Chondrocyte (in vitro differentiated cells): ENCODE measurements at regions not wholly inside any gene's neighbourhood (a gene's known extent, or its start where the extent isn't known, plus 50 kb on each side); places are given as distances from the start of the nearest gene placed in this dataset.

Experiments
- DNase-seq: peaks from one replicate; pipeline ENCODE4 v3.0.0; 2021; ENCODE audit warnings: mixed read lengths, low spot score
- H3K27ac Mint-ChIP-seq: one replicate; pipeline ENCODE4 v1.8.0; 2021; ENCODE audit warnings: mild to moderate bottlenecking, moderate library complexity, mixed read lengths; ENCODE audit not compliant: unreplicated experiment
- H3K27me3 Mint-ChIP-seq: 2 replicates; pipeline ENCODE4 v1.8.0; 2021; ENCODE audit warnings: low read depth, mixed read lengths
- H3K36me3 Mint-ChIP-seq: 2 replicates; pipeline ENCODE4 v1.8.0; 2021; ENCODE audit warnings: low read depth, mixed read lengths
- H3K4me1 Mint-ChIP-seq: 2 replicates; pipeline ENCODE4 v1.8.0; 2021; ENCODE audit warnings: low read depth, mild to moderate bottlenecking, mixed read lengths
- H3K4me3 Mint-ChIP-seq: one replicate; pipeline ENCODE4 v1.8.0; 2021; ENCODE audit warnings: mild to moderate bottlenecking, moderate library complexity, mixed read lengths; ENCODE audit not compliant: unreplicated experiment
- H3K9me3 Mint-ChIP-seq: 2 replicates; pipeline ENCODE4 v1.8.0; 2021; ENCODE audit warnings: low read depth, mixed read lengths
- CTCF ChIP-seq: fragments of 200-600 bp; sonication (generic); IDR thresholded peaks from 2 replicates; pipeline ENCODE4 v1.5.0; 2021; ENCODE audit warnings: antibody characterized with exemption, mild to moderate bottlenecking, moderate library complexity

- Mint-ChIP-seq H3K9me3 (peaks cover 12% of the 10 kb centered on the region), H3K4me1 (peaks cover 6% of the 10 kb centered on the region), H3K27ac (no peak overlapping the region), H3K36me3 (no peaks in the 10 kb centered on the region), H3K4me3 (no peak overlapping the region), H3K27me3 (no peaks in the 10 kb centered on the region)
- no peak for DNase-seq
- TF ChIP-seq CTCF: no peak
Measured at GRCh38 chr12:25811656-25812126, 146.8 kb upstream of the RASSF8 start.

GRCh38 chr12:25812295-25812694 is 146.2 kb upstream of the RASSF8 start:
- H3K36me3 Mint-ChIP-seq: no peaks in the 10 kb centered on the region
- no peaks in the 10 kb centered on the region for H3K27me3 Mint-ChIP-seq
- DNase-seq: no peak
- no peak for TF ChIP-seq CTCF
- no peak overlapping the region for H3K27ac Mint-ChIP-seq
- H3K9me3 Mint-ChIP-seq: peaks cover 14% of the 10 kb centered on the region
- peaks cover 6% of the 10 kb centered on the region for H3K4me1 Mint-ChIP-seq
- no peak overlapping the region for H3K4me3 Mint-ChIP-seq

GRCh38 chr12:25813843-25814242 is 144.6 kb upstream of the RASSF8 start:
- H3K27ac Mint-ChIP-seq: no peak overlapping the region
- H3K4me1 Mint-ChIP-seq: peaks cover 6% of the 10 kb centered on the region
- TF ChIP-seq CTCF: no peak
- H3K4me3 Mint-ChIP-seq: no peak overlapping the region
- no peak for DNase-seq
- H3K9me3 Mint-ChIP-seq: peaks cover 13% of the 10 kb centered on the region
- no peaks in the 10 kb centered on the region for H3K36me3 Mint-ChIP-seq
- no peaks in the 10 kb centered on the region for H3K27me3 Mint-ChIP-seq

GRCh38 chr12:25816637-25817036 is 141.8 kb upstream of the RASSF8 start:
- no peak for TF ChIP-seq CTCF
- DNase-seq: no peak
- Mint-ChIP-seq H3K36me3 (no peaks in the 10 kb centered on the region), H3K4me1 (peaks cover 4% of the 10 kb centered on the region), H3K4me3 (no peak overlapping the region), H3K27ac (no peak overlapping the region), H3K27me3 (no peaks in the 10 kb centered on the region), H3K9me3 (peaks cover 7% of the 10 kb centered on the region)

GRCh38 chr12:25817166-25817565 is 141.3 kb upstream of the RASSF8 start:
- Mint-ChIP-seq H3K27me3 (no peaks in the 10 kb centered on the region), H3K9me3 (peaks cover 3% of the 10 kb centered on the region), H3K27ac (no peak overlapping the region), H3K36me3 (no peaks in the 10 kb centered on the region), H3K4me1 (no peaks in the 10 kb centered on the region), H3K4me3 (no peak overlapping the region)
- DNase-seq: no peak
- no peak for TF ChIP-seq CTCF
